OCI-LY7 (cell line): ENCODE measurements at regions not wholly inside any gene's neighbourhood (a gene's known extent, or its start where the extent isn't known, plus 50 kb on each side); places are given as distances from the start of the nearest gene placed in this dataset.

Experiments used
- BruUV-seq: library from RNA; stranded (reverse); fragments of 400-500 nt; replicated peaks from 2 replicates; lab custom pipeline; 2021; lab: Mats Ljungman, UMichigan
- CTCF ChIA-PET: fragments of 300-600 bp; sonication (Branson Sonifier 250); formaldehyde crosslinking; loops from one replicate; lab custom pipeline; 2022; ENCODE audit warnings: antibody characterized with exemption; ENCODE audit not compliant: unreplicated experiment; lab: Charles Lee
- POLR2A ChIA-PET: fragments of 300-600 bp; sonication (Branson Sonifier 250); formaldehyde crosslinking; loops from one replicate; lab custom pipeline; 2022; ENCODE audit warnings: antibody characterized with exemption; lab: Charles Lee
- DNase-seq: peaks from one replicate; pipeline ENCODE4 v3.0.0-alpha.2; 2015; ENCODE audit warnings: low spot score
- H2AFZ ChIP-seq: fragments of 200-600 bp; sonication (generic), shearing (Covaris generic); 2 replicates; pipeline ENCODE4 v1.6.1; 2014; ENCODE audit warnings: mild to moderate bottlenecking, antibody characterized with exemption, low read length, moderate library complexity
- H3K27ac ChIP-seq: fragments of 200-600 bp; sonication (generic); 2 replicates; pipeline ENCODE4 v1.5.1; 2014; ENCODE audit warnings: mixed run types, low read depth, mild to moderate bottlenecking, moderate library complexity, low read length, inconsistent platforms; ENCODE audit not compliant: poor library complexity, severe bottlenecking
- H3K36me3 ChIP-seq: fragments of 200-600 bp; sonication (generic); 2 replicates; pipeline ENCODE4 v1.6.1; 2014; ENCODE audit warnings: mild to moderate bottlenecking, antibody characterized with exemption, low read length, moderate library complexity, mixed read lengths; ENCODE audit not compliant: insufficient read depth
- H3K4me1 ChIP-seq: fragments of 200-600 bp; sonication (generic); 2 replicates; pipeline ENCODE4 v1.5.1; 2014; ENCODE audit warnings: mild to moderate bottlenecking, low read length; ENCODE audit not compliant: insufficient read depth, poor library complexity, severe bottlenecking
- H3K4me2 ChIP-seq: fragments of 200-600 bp; sonication (generic); 2 replicates; pipeline ENCODE4 v1.6.1; 2014; ENCODE audit warnings: mild to moderate bottlenecking, low read length
- H3K4me3 ChIP-seq: fragments of 200-600 bp; sonication (generic); 2 replicates; pipeline ENCODE4 v1.5.1; 2014; ENCODE audit warnings: mild to moderate bottlenecking, low read depth, low read length; ENCODE audit not compliant: poor library complexity, severe bottlenecking
- H3K79me2 ChIP-seq: fragments of 200-600 bp; sonication (generic); 2 replicates; pipeline ENCODE4 v1.6.1; 2016; ENCODE audit warnings: low read depth, mild to moderate bottlenecking, low read length, moderate library complexity, mixed read lengths; ENCODE audit not compliant: insufficient read depth
- H3K9me2 ChIP-seq: fragments of 200-600 bp; sonication (generic); 2 replicates; pipeline ENCODE4 v1.6.1; 2016; ENCODE audit warnings: mild to moderate bottlenecking, low read length, mixed read lengths; ENCODE audit not compliant: insufficient read depth
- H3K9me3 ChIP-seq: fragments of 200-600 bp; sonication (generic); 2 replicates; pipeline ENCODE4 v1.6.1; 2014; ENCODE audit warnings: mild to moderate bottlenecking, mixed run types, low read length, mixed read lengths
- H4K20me1 ChIP-seq: fragments of 200-600 bp; sonication (generic); 2 replicates; pipeline ENCODE4 v1.6.1; 2014; ENCODE audit warnings: mild to moderate bottlenecking, antibody characterized with exemption, low read length, moderate library complexity, mixed read lengths; ENCODE audit not compliant: insufficient read depth
- EZH2phosphoT487 ChIP-seq: fragments of 200-600 bp; sonication (generic); IDR thresholded peaks from 2 replicates; pipeline ENCODE4 v1.6.1; 2018; ENCODE audit warnings: low read depth, borderline replicate concordance, mild to moderate bottlenecking, mixed run types, antibody characterized with exemption, low read length, moderate library complexity, mixed read lengths
- intact Hi-C: fragments of 100-400 bp; cut with micrococcal nuclease; formaldehyde crosslinking; loops from one replicate; pipeline ENCODE4 v1.10.0; 2022; ENCODE audit not compliant: unreplicated experiment
- TF ChIP-seq, protein P1 (sequence below): fragments of 200-600 bp; sonication (generic); conservative IDR thresholded peaks from 2 replicates; pipeline ENCODE4 v1.5.1; 2014; ENCODE audit warnings: mild to moderate bottlenecking, antibody characterized with exemption, low read length, moderate library complexity, mixed read lengths

DNA sequence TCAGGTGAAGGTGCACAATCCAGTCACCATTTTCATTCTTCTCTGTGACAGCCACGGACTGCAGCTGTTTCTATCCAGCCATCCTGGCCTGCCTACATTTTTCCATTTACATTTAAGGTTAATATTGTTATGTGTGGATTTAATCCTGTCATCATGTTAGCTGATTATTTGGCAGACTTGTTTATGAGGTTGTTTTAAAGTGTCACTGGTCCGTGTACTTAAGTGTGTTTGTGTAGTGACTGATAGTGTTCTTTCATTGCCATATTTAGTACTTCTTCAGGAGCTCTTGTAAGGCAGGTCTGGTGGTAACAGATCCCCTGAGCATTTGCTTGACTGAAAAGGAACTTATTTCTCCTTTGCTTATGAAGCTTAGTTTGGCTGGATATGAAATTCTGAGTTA is 364.2 kb downstream of the JRKL start:
- Histone ChIP-seq H3K27ac (no peak overlapping the region), H3K36me3 (no peaks in the 10 kb centered on the region), H3K4me3 (no peak overlapping the region), H3K9me2 (no peaks in the 10 kb centered on the region), H3K79me2 (no peaks in the 10 kb centered on the region), H3K9me3 (no peaks in the 10 kb centered on the region), H3K4me2 (no peak overlapping the region), H3K4me1 (no peaks in the 10 kb centered on the region), H4K20me1 (no peaks in the 10 kb centered on the region), H2AFZ (no peak overlapping the region)
- no peak for DNase-seq
- ChIA-PET POLR2A (interaction anchor here (1.0 kb wide), 1 partner anchor 63 kb away, joined by 3 read pairs; no protein-coding TSS in a partner anchor), CTCF (no interaction called here)
- TF ChIP-seq EZH2phosphoT487: no peak
- BruUV-seq: no TSS peak
- intact Hi-C loops: no loop called here

DNA sequence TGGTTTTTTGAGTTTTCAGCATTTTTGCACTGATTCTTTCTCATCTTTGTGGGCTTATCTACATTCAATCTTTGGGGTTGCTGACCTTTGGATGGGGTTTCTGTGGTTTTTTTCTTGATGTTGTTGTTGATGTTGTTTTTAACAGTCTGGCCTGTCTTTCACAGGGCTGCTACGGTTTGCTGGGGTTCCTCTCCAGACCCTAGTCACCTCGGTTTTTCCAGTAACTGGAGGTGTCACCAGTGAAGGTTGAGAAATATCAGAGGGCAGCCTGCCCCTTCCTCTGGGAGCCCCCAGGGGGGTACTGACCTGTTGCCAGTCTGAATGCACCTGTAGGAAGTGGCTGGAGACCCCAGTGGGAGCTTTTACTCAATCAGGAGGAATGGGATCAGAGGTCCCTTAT is 365.4 kb downstream of the JRKL start:
- Histone ChIP-seq H3K9me3 (no peaks in the 10 kb centered on the region), H3K79me2 (no peaks in the 10 kb centered on the region), H3K4me1 (no peaks in the 10 kb centered on the region), H3K4me3 (no peak overlapping the region), H3K9me2 (no peaks in the 10 kb centered on the region), H4K20me1 (no peaks in the 10 kb centered on the region), H3K36me3 (no peaks in the 10 kb centered on the region), H2AFZ (no peak overlapping the region), H3K27ac (no peak overlapping the region), H3K4me2 (no peak overlapping the region)
- CTCF ChIA-PET: no interaction called here
- DNase-seq: no peak
- TF ChIP-seq EZH2phosphoT487: no peak
- POLR2A ChIA-PET: interaction anchor here (0.6 kb wide), 1 partner anchor 37 kb away, joined by 4 read pairs; no protein-coding TSS in a partner anchor
- intact Hi-C loops: no loop called here
- no TSS peak for BruUV-seq

DNA sequence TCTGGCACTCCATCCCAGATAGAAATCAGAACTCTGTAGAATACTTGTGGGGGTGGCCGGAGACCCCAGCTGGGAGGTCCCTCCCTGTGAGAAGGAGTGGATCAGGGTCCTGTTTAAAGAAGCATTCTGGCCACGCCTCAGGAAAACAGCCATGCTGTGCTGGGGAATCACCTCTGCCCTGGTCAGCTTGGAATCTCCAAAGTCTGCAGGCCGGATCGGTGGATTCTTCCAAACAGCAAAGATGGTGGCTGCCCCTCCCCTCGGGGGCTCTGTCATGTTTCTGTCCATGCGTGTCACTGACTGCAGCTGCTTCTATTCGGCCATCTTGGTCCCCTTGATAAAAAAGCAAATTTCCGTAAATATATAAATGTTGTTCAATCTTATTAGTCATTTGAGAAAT is 365.9 kb downstream of the JRKL start:
- Histone ChIP-seq H3K4me3 (no peak overlapping the region), H3K4me1 (no peaks in the 10 kb centered on the region), H3K9me3 (no peaks in the 10 kb centered on the region), H2AFZ (no peak overlapping the region), H3K27ac (no peak overlapping the region), H3K79me2 (no peaks in the 10 kb centered on the region), H3K36me3 (no peaks in the 10 kb centered on the region), H3K4me2 (no peak overlapping the region), H3K9me2 (no peaks in the 10 kb centered on the region), H4K20me1 (no peaks in the 10 kb centered on the region)
- CTCF ChIA-PET: no interaction called here
- intact Hi-C loops: no loop called here
- no peak for DNase-seq
- POLR2A ChIA-PET: no interaction called here
- BruUV-seq: no TSS peak
- TF ChIP-seq, protein P1, sequence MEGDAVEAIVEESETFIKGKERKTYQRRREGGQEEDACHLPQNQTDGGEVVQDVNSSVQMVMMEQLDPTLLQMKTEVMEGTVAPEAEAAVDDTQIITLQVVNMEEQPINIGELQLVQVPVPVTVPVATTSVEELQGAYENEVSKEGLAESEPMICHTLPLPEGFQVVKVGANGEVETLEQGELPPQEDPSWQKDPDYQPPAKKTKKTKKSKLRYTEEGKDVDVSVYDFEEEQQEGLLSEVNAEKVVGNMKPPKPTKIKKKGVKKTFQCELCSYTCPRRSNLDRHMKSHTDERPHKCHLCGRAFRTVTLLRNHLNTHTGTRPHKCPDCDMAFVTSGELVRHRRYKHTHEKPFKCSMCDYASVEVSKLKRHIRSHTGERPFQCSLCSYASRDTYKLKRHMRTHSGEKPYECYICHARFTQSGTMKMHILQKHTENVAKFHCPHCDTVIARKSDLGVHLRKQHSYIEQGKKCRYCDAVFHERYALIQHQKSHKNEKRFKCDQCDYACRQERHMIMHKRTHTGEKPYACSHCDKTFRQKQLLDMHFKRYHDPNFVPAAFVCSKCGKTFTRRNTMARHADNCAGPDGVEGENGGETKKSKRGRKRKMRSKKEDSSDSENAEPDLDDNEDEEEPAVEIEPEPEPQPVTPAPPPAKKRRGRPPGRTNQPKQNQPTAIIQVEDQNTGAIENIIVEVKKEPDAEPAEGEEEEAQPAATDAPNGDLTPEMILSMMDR: no peak
- no peak for TF ChIP-seq EZH2phosphoT487

DNA sequence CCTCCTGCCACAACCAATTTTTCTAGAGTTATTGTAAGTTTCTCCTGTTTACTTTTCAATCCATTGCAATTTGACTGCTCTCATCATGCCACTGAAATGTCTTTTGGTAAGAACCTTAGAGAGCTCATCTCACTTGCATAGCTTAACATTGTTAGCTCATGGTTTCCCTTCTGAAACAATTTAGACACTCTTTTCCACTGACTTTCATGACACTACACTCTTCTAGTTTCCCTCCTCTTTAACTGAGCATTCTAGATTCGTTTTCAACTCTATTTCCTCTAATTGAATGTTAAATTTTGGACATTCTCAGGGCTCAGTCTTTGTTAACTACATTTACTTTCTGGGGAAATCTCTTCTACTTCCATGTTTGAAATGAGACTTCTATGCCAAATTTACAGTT is 369.1 kb downstream of the JRKL start:
- POLR2A ChIA-PET: no interaction called here
- H3K4me3 ChIP-seq: no peak overlapping the region
- H3K9me2 ChIP-seq: no peaks in the 10 kb centered on the region
- no peak for DNase-seq
- H3K4me1 ChIP-seq: no peaks in the 10 kb centered on the region
- no peaks in the 10 kb centered on the region for H3K79me2 ChIP-seq
- H3K27ac ChIP-seq: no peak overlapping the region
- H3K9me3 ChIP-seq: no peaks in the 10 kb centered on the region
- no TSS peak for BruUV-seq
- no peak overlapping the region for H2AFZ ChIP-seq
- TF ChIP-seq EZH2phosphoT487: no peak
- TF ChIP-seq, protein P1: no peak
- no peaks in the 10 kb centered on the region for H3K36me3 ChIP-seq
- intact Hi-C loops: no loop called here
- H3K4me2 ChIP-seq: no peak overlapping the region
- CTCF ChIA-PET: no interaction called here
- no peaks in the 10 kb centered on the region for H4K20me1 ChIP-seq
